GM12878 (cell line): ENCODE measurements at regions not wholly inside any gene's neighbourhood (a gene's known extent, or its start where the extent isn't known, plus 50 kb on each side); places are given as distances from the start of the nearest gene placed in this dataset.

Experiments used
- ATAC-seq: fragments of 200-7000 bp; cut with Tn5 transposase; 3 replicates; pipeline ENCODE4 v1.9.1; 2020; ENCODE audit warnings: mild to moderate bottlenecking, moderate library complexity
- BruUV-seq: library from RNA; stranded (reverse); fragments of 400-500 nt; replicated peaks from 2 replicates; lab custom pipeline; 2021; lab: Mats Ljungman, UMichigan
- CTCF ChIA-PET: fragments of 300-600 bp; sonication (Branson Sonifier 250); formaldehyde crosslinking; extraction: SDS; loops from one replicate; lab custom pipeline; 2021; ENCODE audit warnings: inconsistent platforms; lab: Yijun Ruan, JAX
- POLR2A ChIA-PET: fragments of 350-600 bp; formaldehyde crosslinking; extraction: SDS; loops from one replicate; lab custom pipeline; 2021; ENCODE audit warnings: inconsistent platforms; lab: Charles Lee
- RAD21 ChIA-PET: fragments of 300-600 bp; sonication (Branson Sonifier 250); formaldehyde crosslinking; loops from one replicate; lab custom pipeline; 2023; ENCODE audit warnings: antibody characterized with exemption; ENCODE audit not compliant: unreplicated experiment; lab: Charles Lee
- SMC1A ChIA-PET: fragments of 300-600 bp; sonication (Branson Sonifier 250); formaldehyde crosslinking; loops from one replicate; lab custom pipeline; 2023; ENCODE audit not compliant: unreplicated experiment, uncharacterized antibody; lab: Charles Lee
- DNase-seq: peaks from one replicate; pipeline ENCODE4 v3.0.0-alpha.2; 2011; ENCODE audit warnings: low read depth, low spot score
- FAIRE-seq: peaks from 3 replicates; lab custom pipeline; 2011; peaks lifted over from hg19 to GRCh38; lab: Jason Lieb, UNC
- H2AFZ ChIP-seq: 2 replicates; pipeline ENCODE4 v1.6.0; 2011; ENCODE audit warnings: low read depth, low read length, control low read depth; ENCODE audit not compliant: control insufficient read depth
- H3K27ac ChIP-seq: 2 replicates; pipeline ENCODE4 v1.5.1; 2011; ENCODE audit warnings: control low read depth; ENCODE audit not compliant: control insufficient read depth, insufficient read depth
- H3K27me3 ChIP-seq, 2 experiments: replicated peaks in 1 of 2; 2 replicates each; pipeline versions ENCODE4 v1.6.0 to v1.6.1; 2011; ENCODE audit warnings: low read length in 1 of 2; ENCODE audit not compliant: control insufficient read depth in 2 of 2, insufficient read depth in 2 of 2
- H3K36me3 ChIP-seq, 2 experiments: 2 replicates each; pipeline ENCODE4 v1.5.1; 2011; ENCODE audit warnings: low read length in 1 of 2; ENCODE audit not compliant: control insufficient read depth in 2 of 2, insufficient read depth in 2 of 2
- H3K4me1 ChIP-seq: 2 replicates; pipeline ENCODE4 v1.6.1; 2011; ENCODE audit warnings: mild to moderate bottlenecking, low read length, moderate library complexity, mixed read lengths; ENCODE audit not compliant: control insufficient read depth, insufficient read depth
- H3K4me2 ChIP-seq: 2 replicates; pipeline ENCODE4 v1.6.0; 2011; ENCODE audit warnings: control low read depth; ENCODE audit not compliant: control insufficient read depth, insufficient read depth
- H3K4me3 ChIP-seq: fragments of 200-600 bp; sonication (generic); 2 replicates; pipeline ENCODE4 v1.5.1; 2016
- H3K79me2 ChIP-seq: 2 replicates; pipeline ENCODE4 v1.6.0; 2011; ENCODE audit warnings: low read length; ENCODE audit not compliant: control insufficient read depth, insufficient read depth
- H3K9ac ChIP-seq: 2 replicates; pipeline ENCODE4 v1.8.0; 2011; ENCODE audit warnings: low read length, control low read depth, mixed read lengths; ENCODE audit not compliant: control insufficient read depth, insufficient read depth
- H3K9me3 ChIP-seq: replicated peaks from 3 replicates; pipeline ENCODE4 v1.5.1; 2011; ENCODE audit warnings: mild to moderate bottlenecking, low read length; ENCODE audit not compliant: control insufficient read depth, insufficient read depth
- H4K20me1 ChIP-seq: 2 replicates; pipeline ENCODE4 v1.6.0; 2011; ENCODE audit not compliant: control insufficient read depth, insufficient read depth
- BHLHE40 ChIP-seq, 2 experiments: fragments of 450-650 bp in 1 of 2; IDR thresholded peaks; 2 replicates each; pipeline ENCODE4 v1.6.1; 2011 to 2017; ENCODE audit warnings: low read depth in 2 of 2, borderline replicate concordance in 1 of 2, improper control_type of control experiment in 1 of 2, low read length in 1 of 2, mild to moderate bottlenecking in 1 of 2
- CBX3 ChIP-seq: fragments of 200-600 bp; sonication (generic); IDR thresholded peaks from 2 replicates; pipeline ENCODE4 v1.6.1; 2016; ENCODE audit warnings: low read depth, borderline replicate concordance
- CREB1 ChIP-seq: IDR thresholded peaks from 2 replicates; pipeline ENCODE4 v1.6.1; 2012; ENCODE audit warnings: low read depth, mild to moderate bottlenecking, inconsistent platforms
- EED ChIP-seq: sonication (generic); IDR thresholded peaks from 2 replicates; pipeline ENCODE4 v1.6.1; 2016; ENCODE audit warnings: antibody characterized with exemption, low read depth
- IKZF2 ChIP-seq, 2 experiments: fragments of 450-650 bp; IDR thresholded peaks; 2 replicates each; pipeline ENCODE4 v1.6.1; 2017; ENCODE audit warnings: mild to moderate bottlenecking in 2 of 2, moderate library complexity in 2 of 2
- JUND ChIP-seq: IDR thresholded peaks from 2 replicates; pipeline ENCODE4 v1.6.1; 2012; ENCODE audit warnings: low read depth, mild to moderate bottlenecking, low read length, improper control_type of control experiment, moderate library complexity
- MTA2 ChIP-seq: fragments of 450-650 bp; IDR thresholded peaks from 2 replicates; pipeline ENCODE4 v1.6.1; 2016; ENCODE audit warnings: low read depth, mild to moderate bottlenecking, moderate library complexity
- NRF1 ChIP-seq: conservative IDR thresholded peaks from 2 replicates; pipeline ENCODE4 v1.6.1; 2011; ENCODE audit warnings: mild to moderate bottlenecking, low read depth, low read length, improper control_type of control experiment
- PAX8 ChIP-seq: fragments of 450-650 bp; IDR thresholded peaks from 2 replicates; pipeline ENCODE4 v1.6.1; 2017; ENCODE audit warnings: mild to moderate bottlenecking, moderate library complexity
- RBBP5 ChIP-seq: fragments of 200-600 bp; sonication (generic); conservative IDR thresholded peaks from 2 replicates; pipeline ENCODE4 v1.6.1; 2016
- RCOR1 ChIP-seq: conservative IDR thresholded peaks from 2 replicates; pipeline ENCODE4 v1.6.1; 2012; ENCODE audit warnings: low read depth, low read length, improper control_type of control experiment
- RFX5 ChIP-seq: IDR thresholded peaks from 2 replicates; pipeline ENCODE4 v1.6.1; 2011; ENCODE audit warnings: low read depth, low read length, improper control_type of control experiment
- SMARCA5 ChIP-seq: fragments of 450-650 bp; IDR thresholded peaks from 2 replicates; pipeline ENCODE4 v1.6.1; 2017; ENCODE audit warnings: mild to moderate bottlenecking
- SMC3 ChIP-seq: IDR thresholded peaks from 2 replicates; pipeline ENCODE4 v1.6.1; 2011; ENCODE audit warnings: low read length, improper control_type of control experiment, borderline replicate concordance
- ZNF207 ChIP-seq: fragments of 450-650 bp; IDR thresholded peaks from 2 replicates; pipeline ENCODE4 v1.6.1; 2014; ENCODE audit warnings: antibody characterized with exemption, mild to moderate bottlenecking, borderline replicate concordance
- WGBS: methylation state at CpG from one replicate; pipeline ENCODE4 v1.1.6; 2016; ENCODE audit warnings: low lambda C conversion rate; ENCODE audit not compliant: insufficient replicate concordance, insufficient coverage; ENCODE audit errors: missing lambda C conversion rate; 5-methylcytosine and 5-hydroxymethylcytosine counted together
- in situ Hi-C: fragments of 300-500 bp; cut with MboI; formaldehyde crosslinking; loops from 9 replicates; pipeline ENCODE4 v1.14.3; 2018; ENCODE audit warnings: mixed read lengths
- intact Hi-C: fragments of 100-400 bp; cut with micrococcal nuclease; formaldehyde crosslinking; loops from one replicate; pipeline ENCODE4 v1.14.2; 2022; ENCODE audit not compliant: unreplicated experiment
- TF ChIP-seq, protein P1 (sequence below): fragments of 450-650 bp; IDR thresholded peaks from 2 replicates; pipeline ENCODE4 v1.6.1; 2016; ENCODE audit warnings: mild to moderate bottlenecking
- TF ChIP-seq, protein P2 (sequence below): fragments of 450-650 bp; IDR thresholded peaks from 2 replicates; pipeline ENCODE4 v1.6.1; 2018; ENCODE audit warnings: borderline replicate concordance, mild to moderate bottlenecking; ENCODE audit not compliant: partially characterized antibody
- TF ChIP-seq, protein P3 (sequence below): fragments of 450-650 bp; IDR thresholded peaks from 2 replicates; pipeline ENCODE4 v1.6.1; 2018; ENCODE audit warnings: mild to moderate bottlenecking, low read depth, moderate library complexity; ENCODE audit not compliant: partially characterized antibody

DNA sequence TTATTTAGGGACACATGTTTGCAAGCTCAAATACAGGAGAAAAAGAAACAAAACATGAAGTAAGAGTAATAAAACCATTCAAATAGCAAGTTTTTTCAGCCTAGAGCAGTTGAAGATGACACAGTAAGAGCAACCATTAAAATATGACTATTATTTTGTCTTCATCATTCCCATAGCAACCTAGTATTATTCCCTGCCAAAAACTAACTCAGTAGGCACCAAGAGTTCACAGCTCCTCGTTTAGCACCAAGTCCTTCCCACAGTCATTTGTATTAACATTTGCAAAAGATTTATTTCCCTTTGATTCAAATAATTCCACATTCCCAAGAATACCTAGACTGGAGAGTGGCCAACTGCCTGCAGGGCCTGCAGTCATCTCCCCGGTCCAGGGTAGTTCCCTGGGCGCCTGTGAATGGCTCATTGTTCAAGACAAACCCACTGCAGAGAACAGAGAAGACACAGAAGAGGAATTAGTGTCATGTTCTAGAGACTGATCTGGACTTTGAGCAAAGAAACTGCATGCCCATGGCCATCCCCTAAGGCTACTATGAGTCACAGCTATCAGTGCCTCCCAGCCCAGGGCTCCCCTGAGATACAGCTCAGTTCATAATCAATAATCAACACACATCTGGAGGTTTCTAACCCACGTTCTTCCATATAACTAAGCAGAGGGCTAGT lies 139.1 kb upstream of the MAP3K1 start:
- Histone ChIP-seq H3K4me1 (peaks cover 2% of the 10 kb centered on the region; the same call in 1 of the 2 replicates), H3K4me3 (no peak overlapping the region), H3K36me3 (no peaks in the 10 kb centered on the region), H3K9ac (no peak overlapping the region), H2AFZ (no peak overlapping the region), H4K20me1 (no peaks in the 10 kb centered on the region), H3K9me3 (no peaks in the 10 kb centered on the region), H3K27ac (no peak overlapping the region), H3K79me2 (no peaks in the 10 kb centered on the region), H3K27me3 (no peaks in the 10 kb centered on the region), H3K4me2 (no peak overlapping the region)
- ATAC-seq, result peak; percentile 95
- 41% methylated on average over 4 of the region's 4 CpGs for WGBS
- no peak for DNase-seq
- in situ Hi-C loops, result no loop called here
- BruUV-seq, result no TSS peak
- intact Hi-C loops, result no loop called here
- POLR2A ChIA-PET, result interaction anchor here (1.0 to 3.6 kb wide), 5 partner anchors 8 to 262 kb away, joined by 4 to 19 read pairs (median 5); no protein-coding TSS in a partner anchor
- SMC1A ChIA-PET, result interaction anchor here (0.8 to 3.5 kb wide), 11 partner anchors 8 to 347 kb away, joined by 3 to 46 read pairs (median 3); no protein-coding TSS in a partner anchor
- RAD21 ChIA-PET, result interaction anchor here (0.7 to 4.4 kb wide), 8 partner anchors 11 to 406 kb away, joined by 3 to 49 read pairs (median 3); partner anchors contain the start of gene MAP3K1
- CTCF ChIA-PET, result interaction anchor here (0.6 to 3.2 kb wide), 7 partner anchors 10 to 363 kb away, joined by 3 to 18 read pairs (median 3); no protein-coding TSS in a partner anchor
- FAIRE-seq, result no peak
- TF ChIP-seq, protein P1, sequence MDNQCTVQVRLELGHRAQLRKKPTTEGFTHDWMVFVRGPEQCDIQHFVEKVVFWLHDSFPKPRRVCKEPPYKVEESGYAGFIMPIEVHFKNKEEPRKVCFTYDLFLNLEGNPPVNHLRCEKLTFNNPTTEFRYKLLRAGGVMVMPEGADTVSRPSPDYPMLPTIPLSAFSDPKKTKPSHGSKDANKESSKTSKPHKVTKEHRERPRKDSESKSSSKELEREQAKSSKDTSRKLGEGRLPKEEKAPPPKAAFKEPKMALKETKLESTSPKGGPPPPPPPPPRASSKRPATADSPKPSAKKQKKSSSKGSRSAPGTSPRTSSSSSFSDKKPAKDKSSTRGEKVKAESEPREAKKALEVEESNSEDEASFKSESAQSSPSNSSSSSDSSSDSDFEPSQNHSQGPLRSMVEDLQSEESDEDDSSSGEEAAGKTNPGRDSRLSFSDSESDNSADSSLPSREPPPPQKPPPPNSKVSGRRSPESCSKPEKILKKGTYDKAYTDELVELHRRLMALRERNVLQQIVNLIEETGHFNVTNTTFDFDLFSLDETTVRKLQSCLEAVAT, result no peak
- TF ChIP-seq CREB1, result no peak
- no peak for TF ChIP-seq ZNF207
- no peak for TF ChIP-seq SMARCA5
- TF ChIP-seq, protein P2, sequence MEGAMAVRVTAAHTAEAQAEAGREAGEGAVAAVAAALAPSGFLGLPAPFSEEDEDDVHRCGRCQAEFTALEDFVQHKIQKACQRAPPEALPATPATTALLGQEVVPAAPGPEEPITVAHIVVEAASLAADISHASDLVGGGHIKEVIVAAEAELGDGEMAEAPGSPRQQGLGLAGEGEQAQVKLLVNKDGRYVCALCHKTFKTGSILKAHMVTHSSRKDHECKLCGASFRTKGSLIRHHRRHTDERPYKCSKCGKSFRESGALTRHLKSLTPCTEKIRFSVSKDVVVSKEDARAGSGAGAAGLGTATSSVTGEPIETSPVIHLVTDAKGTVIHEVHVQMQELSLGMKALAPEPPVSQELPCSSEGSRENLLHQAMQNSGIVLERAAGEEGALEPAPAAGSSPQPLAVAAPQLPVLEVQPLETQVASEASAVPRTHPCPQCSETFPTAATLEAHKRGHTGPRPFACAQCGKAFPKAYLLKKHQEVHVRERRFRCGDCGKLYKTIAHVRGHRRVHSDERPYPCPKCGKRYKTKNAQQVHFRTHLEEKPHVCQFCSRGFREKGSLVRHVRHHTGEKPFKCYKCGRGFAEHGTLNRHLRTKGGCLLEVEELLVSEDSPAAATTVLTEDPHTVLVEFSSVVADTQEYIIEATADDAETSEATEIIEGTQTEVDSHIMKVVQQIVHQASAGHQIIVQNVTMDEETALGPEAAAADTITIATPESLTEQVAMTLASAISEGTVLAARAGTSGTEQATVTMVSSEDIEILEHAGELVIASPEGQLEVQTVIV, result no peak
- TF ChIP-seq MTA2, result peak; percentile 69; the same call in 1 of the 2 replicates
- no peak for TF ChIP-seq SMC3
- TF ChIP-seq RCOR1, result no peak
- TF ChIP-seq PAX8, result no peak
- TF ChIP-seq JUND, result no peak
- no peak for TF ChIP-seq RBBP5
- no peak for TF ChIP-seq NRF1
- no peak for TF ChIP-seq RFX5
- TF ChIP-seq CBX3, result no peak
- peak; percentile 41 to 52; a peak in 1 of 4 replicates for TF ChIP-seq IKZF2 (IDR thresholded peaks at IDR 0.05)
- TF ChIP-seq BHLHE40 (IDR thresholded peaks at IDR 0.05; ENCODE audit: borderline replicate concordance in 1 of 2, low read depth in 2 of 2, low read length in 1 of 2), result peak in 1 of 2 experiments; percentile 51; a peak in 1 of 4 replicates
- TF ChIP-seq, protein P3, sequence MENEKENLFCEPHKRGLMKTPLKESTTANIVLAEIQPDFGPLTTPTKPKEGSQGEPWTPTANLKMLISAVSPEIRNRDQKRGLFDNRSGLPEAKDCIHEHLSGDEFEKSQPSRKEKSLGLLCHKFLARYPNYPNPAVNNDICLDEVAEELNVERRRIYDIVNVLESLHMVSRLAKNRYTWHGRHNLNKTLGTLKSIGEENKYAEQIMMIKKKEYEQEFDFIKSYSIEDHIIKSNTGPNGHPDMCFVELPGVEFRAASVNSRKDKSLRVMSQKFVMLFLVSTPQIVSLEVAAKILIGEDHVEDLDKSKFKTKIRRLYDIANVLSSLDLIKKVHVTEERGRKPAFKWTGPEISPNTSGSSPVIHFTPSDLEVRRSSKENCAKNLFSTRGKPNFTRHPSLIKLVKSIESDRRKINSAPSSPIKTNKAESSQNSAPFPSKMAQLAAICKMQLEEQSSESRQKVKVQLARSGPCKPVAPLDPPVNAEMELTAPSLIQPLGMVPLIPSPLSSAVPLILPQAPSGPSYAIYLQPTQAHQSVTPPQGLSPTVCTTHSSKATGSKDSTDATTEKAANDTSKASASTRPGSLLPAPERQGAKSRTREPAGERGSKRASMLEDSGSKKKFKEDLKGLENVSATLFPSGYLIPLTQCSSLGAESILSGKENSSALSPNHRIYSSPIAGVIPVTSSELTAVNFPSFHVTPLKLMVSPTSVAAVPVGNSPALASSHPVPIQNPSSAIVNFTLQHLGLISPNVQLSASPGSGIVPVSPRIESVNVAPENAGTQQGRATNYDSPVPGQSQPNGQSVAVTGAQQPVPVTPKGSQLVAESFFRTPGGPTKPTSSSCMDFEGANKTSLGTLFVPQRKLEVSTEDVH, result no peak
- TF ChIP-seq EED, result no peak
